ENCODE measurements at regions not wholly inside any gene's neighbourhood (a gene's known extent, or its start where the extent isn't known, plus 50 kb on each side); places are given as distances from the start of the nearest gene placed in this dataset.

GRCh38 chr19:30091856-30092255, 149.8 kb downstream of the URI1 start:
- Histone ChIP-seq H3K4me3 (ENCODE audit: low read depth in 1 of 3, low read length in 3 of 3) (no peak overlapping the region), H3K27ac (ENCODE audit: low read depth in 1 of 2, low read length in 2 of 2) (no peak overlapping the region), H3K36me3 (ENCODE audit: control insufficient read depth in 4 of 4, insufficient read depth in 3 of 4, low read depth in 1 of 4, low read length in 3 of 4) (no peaks in the 10 kb centered on the region), H3K9ac (ENCODE audit: low read depth in 1 of 2, low read length in 2 of 2) (no peak overlapping the region), H3K4me1 (ENCODE audit: control insufficient read depth in 4 of 4, insufficient read depth in 4 of 4, low read length in 3 of 4) (no peaks in the 10 kb centered on the region), H3K9me3 (ENCODE audit: control insufficient read depth in 4 of 4, low read length in 3 of 4) (no peaks in the 10 kb centered on the region), H3K27me3 (ENCODE audit: control insufficient read depth in 4 of 4, insufficient read depth in 4 of 4, low read length in 3 of 4) (no peaks in the 10 kb centered on the region)
- DNase-seq (ENCODE audit: low spot score) = no peak
- TF ChIP-seq FOXA1 (IDR thresholded peaks at IDR 0.05) (no peak), RAD21 (IDR thresholded peaks at IDR 0.05) (no peak)
- WGBS = 87% methylated on average over 3 of the region's 3 CpGs

- DNase-seq (ENCODE audit: low spot score) = no peak
- 89% methylated on average over 14 of the region's 14 CpGs for WGBS
- H3K9me3 ChIP-seq (ENCODE audit: control insufficient read depth in 4 of 4, low read length in 3 of 4) = no peaks in the 10 kb centered on the region
Observed at GRCh38 chr19:30092721-30093569, 150.9 kb downstream of the URI1 start.

More at GRCh38 chr19:30092721-30093569, 150.9 kb downstream of the URI1 start:
- Histone ChIP-seq H3K27ac (ENCODE audit: low read depth in 1 of 2, low read length in 2 of 2) (no peak overlapping the region), H3K27me3 (ENCODE audit: control insufficient read depth in 4 of 4, insufficient read depth in 4 of 4, low read length in 3 of 4) (no peaks in the 10 kb centered on the region), H3K4me1 (ENCODE audit: control insufficient read depth in 4 of 4, insufficient read depth in 4 of 4, low read length in 3 of 4) (no peaks in the 10 kb centered on the region), H3K9ac (ENCODE audit: low read depth in 1 of 2, low read length in 2 of 2) (no peak overlapping the region), H3K36me3 (ENCODE audit: control insufficient read depth in 4 of 4, insufficient read depth in 3 of 4, low read depth in 1 of 4, low read length in 3 of 4) (no peaks in the 10 kb centered on the region), H3K4me3 (ENCODE audit: low read depth in 1 of 3, low read length in 3 of 3) (no peak overlapping the region)
- no peak for TF ChIP-seq MAX (IDR thresholded peaks at IDR 0.05)
- TF ChIP-seq SP1 (IDR thresholded peaks at IDR 0.05) = no peak
- no peak for TF ChIP-seq GABPA (IDR thresholded peaks at IDR 0.05 in 1 of 2, conservative IDR thresholded peaks at IDR 0.05 in 1 of 2)
- TF ChIP-seq REST (IDR thresholded peaks at IDR 0.05) = no peak
- no peak for TF ChIP-seq JUND (IDR thresholded peaks at IDR 0.05)
- no peak for TF ChIP-seq ZBTB33 (IDR thresholded peaks at IDR 0.05)
- no peak for TF ChIP-seq HNF4A (conservative IDR thresholded peaks at IDR 0.05)
- TF ChIP-seq NR2F2 (IDR thresholded peaks at IDR 0.05) = no peak
- no peak for TF ChIP-seq TAF1 (conservative IDR thresholded peaks at IDR 0.05)
- no peak for TF ChIP-seq RAD21 (IDR thresholded peaks at IDR 0.05)
- no peak for TF ChIP-seq ATF3 (IDR thresholded peaks at IDR 0.05)
- no peak for TF ChIP-seq HNF4G (IDR thresholded peaks at IDR 0.05)
- no peak for TF ChIP-seq FOXA2 (IDR thresholded peaks at IDR 0.05)

Measured in liver (tissue), 7 donors.